HG03520 (cell line): ENCODE measurements at regions not wholly inside any gene's neighbourhood (a gene's known extent, or its start where the extent isn't known, plus 50 kb on each side); places are given as distances from the start of the nearest gene placed in this dataset.
"Not testable (repeated sequence)": the region's sequence is repeated elsewhere in the genome, so short reads cannot be mapped to it uniquely, and the experiment has no call there.

ENCODE experiments used
- ATAC-seq: cut with Tn5 transposase; IDR thresholded peaks from one replicate; pipeline ENCODE4 v1.9.1; 2021; ENCODE audit warnings: mild to moderate bottlenecking, moderate library complexity; ENCODE audit not compliant: unreplicated experiment

GRCh38 chr6:96276305-96276704, 245.3 kb upstream of the UFL1 start:
- ATAC-seq, result no peak

DNA sequence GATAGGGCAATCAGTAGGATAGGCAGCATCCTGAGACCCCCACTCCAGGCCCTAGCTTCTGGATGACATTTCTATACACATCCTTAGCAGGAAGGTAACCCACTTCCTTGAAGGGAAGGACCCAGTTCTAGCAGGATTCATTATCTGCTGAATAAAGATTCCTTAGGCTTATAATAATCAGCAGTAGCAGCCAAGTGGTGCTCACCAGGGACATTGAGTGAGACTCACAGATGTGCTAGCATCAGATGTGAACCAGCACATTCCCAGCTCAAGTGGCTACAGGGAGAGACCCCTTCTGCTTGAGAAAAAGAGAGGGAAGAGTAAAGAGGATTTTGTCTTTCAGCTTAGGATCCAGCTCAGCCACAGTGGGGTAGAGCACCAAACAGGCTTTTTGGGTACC, 244.8 kb upstream of the UFL1 start:
- no peak for ATAC-seq

DNA sequence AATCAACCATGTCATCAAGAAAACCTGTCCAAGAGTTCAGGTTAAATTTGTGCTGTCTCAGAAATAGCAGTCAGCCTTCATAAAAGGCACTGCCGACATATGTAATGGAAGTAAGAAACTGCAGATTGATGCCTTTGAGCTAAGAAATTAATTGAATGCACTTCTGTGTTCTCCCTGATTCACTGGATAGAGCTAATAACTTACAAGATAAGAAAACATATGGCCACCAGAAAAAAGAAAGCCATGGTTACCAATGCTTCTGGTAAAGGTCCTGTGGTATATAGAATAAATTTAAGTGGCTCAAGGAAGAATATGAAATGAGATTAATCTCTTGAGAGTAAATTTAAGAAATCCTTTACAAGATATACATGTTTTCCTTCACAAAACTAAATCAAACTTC, 242.5 kb upstream of the UFL1 start:
- ATAC-seq, result no peak

DNA sequence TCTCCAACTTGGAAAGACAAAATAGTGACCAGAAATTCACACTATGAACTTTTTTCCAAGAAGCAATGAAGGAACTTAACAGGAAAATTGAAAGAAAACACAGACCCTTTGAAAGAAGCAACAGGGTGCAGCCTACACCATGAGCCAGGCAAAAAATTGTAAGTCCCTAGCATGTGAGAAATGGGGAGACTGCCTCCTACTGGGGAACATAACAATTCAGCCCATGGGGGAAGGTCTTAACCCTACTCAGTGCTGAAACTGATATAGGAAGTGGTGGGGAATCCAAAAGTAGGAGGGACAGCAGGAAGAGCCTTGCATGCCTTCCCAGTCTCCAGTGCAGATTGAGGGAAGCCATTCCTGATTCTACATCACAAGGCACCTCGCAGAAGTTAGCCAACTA, 235.1 kb upstream of the UFL1 start:
- ATAC-seq, result no peak

GRCh38 chr6:96299525-96299924, 222.1 kb upstream of the UFL1 start:
- ATAC-seq, result no peak

DNA sequence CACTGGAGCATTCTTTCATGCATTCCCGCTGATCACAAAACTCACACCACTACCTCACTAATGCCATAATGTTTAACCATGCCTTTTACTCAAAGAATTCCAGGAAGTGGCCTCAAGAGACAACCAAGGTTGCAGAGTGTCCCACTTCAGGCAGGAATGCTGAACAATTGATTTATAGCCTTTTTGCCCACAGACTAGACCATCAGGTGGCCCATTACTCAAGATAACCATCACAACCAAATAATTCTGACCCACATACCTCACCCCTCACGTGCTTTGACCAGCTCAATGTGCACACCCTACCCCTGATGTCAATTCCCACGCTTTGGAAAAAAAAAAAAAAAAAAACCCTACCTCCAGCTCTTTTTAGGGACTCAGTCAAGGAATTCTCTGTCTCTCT, 220.6 kb upstream of the UFL1 start:
- ATAC-seq, result no peak

GRCh38 chr6:96301781-96302180, 219.8 kb upstream of the UFL1 start:
- ATAC-seq, result no peak

DNA sequence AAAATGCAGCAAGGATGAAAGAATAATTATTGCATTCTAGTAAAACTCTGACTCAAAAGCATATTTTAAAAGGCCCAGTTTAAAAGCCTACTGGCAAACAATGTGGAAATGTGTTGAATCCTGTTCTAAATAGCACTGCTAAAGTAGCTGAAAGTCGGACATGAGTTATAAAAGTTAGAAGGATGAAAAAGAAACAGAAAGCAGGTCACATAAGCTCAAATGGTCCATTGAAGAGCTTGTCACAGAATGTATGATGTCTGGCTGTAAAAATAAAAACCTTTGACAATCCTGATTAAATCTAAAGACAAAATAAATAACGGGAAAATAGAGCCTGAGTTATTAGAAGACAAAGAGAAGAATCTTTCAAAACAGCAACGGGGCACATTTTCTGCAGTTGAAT, 218.6 kb upstream of the UFL1 start:
- ATAC-seq, result no peak

GRCh38 chr6:96304997-96305396, 216.6 kb upstream of the UFL1 start:
- peak; percentile 99 for ATAC-seq

DNA sequence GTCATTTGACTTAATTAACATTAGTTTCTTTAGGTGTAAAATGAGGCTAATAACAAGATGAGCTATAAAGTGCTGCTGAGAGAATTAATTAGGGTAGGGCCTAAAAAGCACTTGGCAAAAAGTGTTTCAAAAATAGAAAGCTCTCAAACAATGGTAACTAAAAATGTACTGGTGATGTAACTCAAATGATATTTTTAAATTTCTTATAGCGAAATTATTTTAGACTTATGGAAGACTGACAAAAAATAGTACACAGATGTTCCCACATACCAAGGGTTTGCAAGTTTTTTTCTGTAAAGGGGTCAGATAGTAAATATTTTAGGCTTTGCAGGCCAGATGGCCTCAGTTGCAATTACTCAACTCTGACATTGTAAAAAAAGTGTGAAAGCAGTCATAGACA, 190.7 kb upstream of the UFL1 start:
- ATAC-seq, result no peak

GRCh38 chr6:96340164-96340563, 181.4 kb upstream of the UFL1 start:
- no peak for ATAC-seq

DNA sequence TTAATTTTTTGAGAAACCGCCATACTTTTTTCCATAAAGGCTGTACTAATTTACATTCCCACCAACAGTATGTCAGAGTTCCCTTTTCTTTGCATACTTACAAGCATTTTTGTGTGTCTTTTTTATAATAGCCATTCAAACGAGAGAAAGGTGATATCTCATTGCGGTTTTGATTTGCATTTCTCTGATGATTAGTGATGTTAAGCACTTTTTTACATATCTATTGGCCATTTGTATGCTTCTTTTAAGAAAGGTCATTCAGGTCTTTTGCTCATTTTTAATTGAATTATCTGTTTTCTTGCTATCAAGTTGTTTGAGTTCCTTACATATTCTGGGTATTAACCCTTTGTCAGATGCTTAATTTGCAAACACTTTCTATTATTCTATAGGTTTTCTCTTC, 176.1 kb upstream of the UFL1 start:
- ATAC-seq, result no peak

GRCh38 chr6:96381246-96381645, 140.4 kb upstream of the UFL1 start:
- ATAC-seq, result no peak

GRCh38 chr6:96391776-96392360, 129.7 kb upstream of the UFL1 start:
- ATAC-seq, result peak; percentile 60

- no peak for ATAC-seq
Observed at GRCh38 chr6:96394727-96395126, 126.9 kb upstream of the UFL1 start.

DNA sequence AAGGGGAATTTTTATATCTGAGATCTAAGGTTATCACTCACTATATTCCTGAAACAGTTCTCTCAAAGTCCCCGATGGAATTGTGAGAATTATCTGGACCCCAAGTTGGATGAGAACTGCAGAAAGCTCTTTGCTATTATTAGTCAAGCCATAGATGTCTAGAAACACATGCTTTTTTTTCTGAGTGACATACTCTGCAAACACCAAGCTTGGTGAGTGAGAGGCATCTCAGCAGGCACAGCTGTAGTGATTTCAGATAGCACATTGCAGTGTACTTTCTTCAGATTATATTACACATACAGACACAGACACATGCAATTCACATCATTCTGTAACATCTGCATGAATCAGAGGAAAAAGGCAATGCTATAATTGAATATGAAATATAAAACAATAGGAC, 111.1 kb upstream of the UFL1 start:
- ATAC-seq, result no peak

DNA sequence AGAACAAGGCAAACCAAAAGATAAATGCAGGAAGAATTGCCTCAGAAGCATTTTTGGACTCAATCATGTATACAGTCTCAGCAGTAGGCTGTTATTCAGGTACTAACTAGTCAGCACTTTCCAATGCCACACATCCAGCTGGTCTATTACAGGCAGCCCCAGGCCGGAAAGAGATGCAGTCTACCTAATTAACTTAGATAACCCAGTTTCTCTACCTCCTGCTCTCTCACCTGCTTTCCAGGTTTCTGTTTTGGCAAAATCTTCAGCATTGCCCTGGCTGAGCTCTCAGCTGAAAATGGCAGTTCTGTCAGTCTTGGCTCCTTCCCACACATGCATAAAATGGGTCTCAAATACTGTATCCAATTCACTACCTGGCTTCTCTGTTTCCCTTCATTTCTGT, 101.3 kb upstream of the UFL1 start:
- ATAC-seq, result no peak

- ATAC-seq, result no peak
Observed at GRCh38 chr6:96433950-96434349, 87.7 kb upstream of the UFL1 start.

DNA sequence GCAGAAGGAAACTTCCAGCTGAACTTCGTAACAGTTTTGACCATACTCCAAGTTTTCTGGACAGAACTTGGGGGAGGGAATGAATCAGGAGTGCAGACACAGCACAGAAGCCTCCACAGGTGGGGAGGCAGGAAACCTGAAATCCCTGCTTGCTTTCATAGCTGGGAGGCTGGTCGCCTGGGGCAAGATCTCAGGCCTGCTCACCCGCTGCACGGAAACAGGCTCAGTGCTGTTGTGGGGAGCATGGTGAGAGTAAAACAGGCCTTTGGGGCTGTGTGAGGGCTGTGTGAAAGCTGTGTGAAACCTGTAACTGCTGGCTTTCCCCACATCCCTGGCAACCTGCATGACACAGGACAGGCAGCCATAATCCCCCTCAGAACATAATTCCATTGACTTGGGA, 85.2 kb upstream of the UFL1 start:
- no peak for ATAC-seq

DNA sequence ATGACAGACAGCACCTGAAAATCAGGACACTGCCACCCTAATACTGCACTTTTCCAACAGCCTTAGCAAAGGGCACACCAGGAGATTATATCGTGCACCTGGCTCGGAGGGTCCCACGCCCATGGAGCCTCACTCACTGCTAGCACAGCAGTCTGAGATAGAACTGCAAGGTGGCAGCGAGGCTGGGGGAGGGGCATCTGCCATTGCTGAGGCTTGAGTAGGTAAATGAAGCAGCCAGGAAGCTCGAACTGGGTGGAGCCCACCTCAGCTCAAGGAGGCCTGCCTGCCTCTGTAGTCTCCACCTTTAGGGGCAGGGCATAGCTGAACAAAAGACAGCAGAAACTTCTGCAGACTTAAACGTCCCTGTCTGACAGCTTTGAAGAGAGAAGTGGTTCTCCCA, 84.4 kb upstream of the UFL1 start:
- ATAC-seq, result not testable (repeated sequence)

DNA sequence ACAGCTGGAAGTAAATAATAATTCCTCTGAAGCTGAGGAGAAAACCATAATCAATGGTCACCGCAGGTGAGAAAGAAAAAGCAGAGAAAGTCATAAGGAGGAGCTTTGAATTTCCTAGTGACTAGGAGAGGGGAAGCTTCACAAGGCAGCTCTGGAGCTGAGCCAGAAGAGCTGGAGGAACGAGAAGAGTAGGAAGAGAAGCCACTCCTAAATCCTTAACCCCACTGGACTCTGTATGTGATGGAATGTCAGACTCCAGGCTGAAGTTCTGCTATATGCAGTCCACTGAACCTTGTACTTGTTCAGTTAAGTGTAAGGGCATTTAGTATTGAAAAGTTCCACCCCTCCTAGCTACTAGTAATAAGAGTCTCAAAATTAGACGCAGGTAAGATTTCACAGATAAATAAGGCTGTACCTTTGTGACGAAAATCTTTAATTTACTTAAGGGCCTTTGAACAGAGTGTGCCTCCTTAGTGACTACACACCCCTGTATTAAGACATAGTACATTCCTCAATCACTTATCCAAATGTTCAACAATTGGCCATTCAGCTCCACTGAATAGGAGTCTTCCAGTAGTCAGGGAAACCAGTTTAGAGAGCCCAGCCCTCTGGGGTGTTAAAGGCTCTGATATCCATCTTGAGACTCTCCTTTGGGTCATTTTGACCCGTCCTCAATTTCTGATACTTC, 71.4 kb upstream of the UFL1 start:
- ATAC-seq, result no peak

- ATAC-seq, result no peak
Observed at GRCh38 chr6:96450770-96451130, 70.9 kb upstream of the UFL1 start.

DNA sequence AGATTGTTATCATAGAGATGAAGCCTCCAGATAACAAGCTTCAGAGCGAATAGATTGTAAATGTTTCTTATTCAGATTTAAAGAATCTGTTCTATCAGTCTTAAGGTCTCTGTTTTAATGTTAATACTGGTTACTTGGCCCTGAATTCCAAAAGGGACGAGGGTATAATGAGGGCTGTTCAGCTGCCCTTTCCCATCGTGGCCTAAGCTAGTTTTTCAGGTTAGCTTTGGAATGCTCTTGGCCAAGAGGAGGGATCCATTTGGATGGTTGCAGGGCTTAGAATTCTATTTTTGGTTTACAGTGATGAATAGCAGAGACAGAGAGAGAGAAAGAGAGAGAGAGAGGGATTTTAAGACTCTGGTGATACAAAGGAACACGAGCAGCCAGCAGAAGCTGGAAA, 62.8 kb upstream of the UFL1 start:
- no peak for ATAC-seq
